IPS DF 4.7 (cell line): ENCODE measurements at regions not wholly inside any gene's neighbourhood (a gene's known extent, or its start where the extent isn't known, plus 50 kb on each side); places are given as distances from the start of the nearest gene placed in this dataset.
"Not testable (repeated sequence)": the region's sequence is repeated elsewhere in the genome, so short reads cannot be mapped to it uniquely, and the experiment has no call there.

ENCODE experiments used
- DNase-seq: peaks from one replicate; pipeline ENCODE4 v3.0.0-alpha.2; 2013; ENCODE audit warnings: low spot score; ENCODE audit errors: extremely low read depth

DNA sequence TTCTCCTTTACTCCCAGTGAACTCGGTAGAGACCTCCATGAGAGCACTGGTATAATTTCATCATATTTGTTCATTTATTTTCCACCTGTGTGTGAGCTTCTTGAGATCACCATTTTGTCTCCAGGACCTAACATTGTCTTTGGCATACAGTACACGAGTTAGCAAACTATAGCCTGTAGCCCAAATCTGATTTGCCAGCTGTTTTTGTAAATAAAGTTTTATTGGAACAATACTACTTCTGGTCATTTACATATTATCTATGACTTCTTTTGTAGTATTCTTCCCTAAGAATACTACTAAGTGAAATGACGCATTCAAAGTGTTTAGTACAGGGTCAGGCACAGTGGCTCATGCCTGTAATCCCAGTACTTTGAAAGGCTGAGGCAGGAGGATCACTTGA, 449.5 kb downstream of the PLPP3 start:
- no peak for DNase-seq

- DNase-seq, result no peak
Measured at GRCh38 chr1:56125316-56125715, 454.0 kb downstream of the PLPP3 start.

DNA sequence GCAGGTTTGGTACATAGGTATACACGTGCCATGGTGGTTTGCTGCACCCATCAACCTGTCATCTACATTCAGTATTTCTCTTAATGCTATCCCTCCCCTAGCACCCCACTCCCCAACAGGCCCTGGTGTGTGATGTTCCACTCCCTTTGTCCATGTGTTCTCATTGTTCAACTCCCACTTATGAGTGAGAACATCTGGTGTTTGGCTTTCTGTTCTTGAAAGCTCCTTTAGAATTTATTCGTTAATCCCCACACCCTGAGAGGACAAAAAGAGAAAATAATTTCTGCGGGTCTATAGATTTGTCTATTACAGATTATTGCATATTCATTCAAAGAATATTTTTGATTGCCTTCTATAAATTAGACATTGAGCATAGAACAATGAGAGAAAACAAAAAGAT, 455.5 kb downstream of the PLPP3 start:
- no peak for DNase-seq

DNA sequence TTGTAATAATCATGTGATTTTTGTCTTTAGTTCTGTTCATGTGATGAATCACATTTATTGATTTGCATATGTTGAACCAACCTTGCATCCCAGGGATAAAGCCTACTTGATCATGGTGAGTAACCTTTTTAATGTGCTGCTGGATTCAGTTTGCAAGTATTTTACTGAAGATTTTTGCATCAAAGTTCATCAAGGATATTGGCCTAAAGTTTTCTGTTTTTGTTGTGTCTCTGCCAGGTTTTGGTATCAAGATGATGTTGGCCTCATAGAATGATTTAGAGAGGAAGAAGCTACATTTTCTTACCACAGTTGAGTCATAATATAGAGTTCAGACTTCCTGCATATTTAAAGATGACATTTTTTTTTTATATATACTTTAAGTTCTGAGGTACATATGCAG, 455.9 kb downstream of the PLPP3 start:
- no peak for DNase-seq

GRCh38 chr1:56120021-56120420, 459.3 kb downstream of the PLPP3 start:
- DNase-seq, result no peak

GRCh38 chr1:56118676-56119075, 460.7 kb downstream of the PLPP3 start:
- not testable (repeated sequence) for DNase-seq

- no peak for DNase-seq
Measured at GRCh38 chr1:56115701-56116100, 463.7 kb downstream of the PLPP3 start.

- DNase-seq, result no peak
Measured at GRCh38 chr1:56113679-56114078, 465.7 kb downstream of the PLPP3 start.

- DNase-seq, result no peak
Measured at GRCh38 chr1:56107275-56107638, 472.1 kb downstream of the PLPP3 start.

DNA sequence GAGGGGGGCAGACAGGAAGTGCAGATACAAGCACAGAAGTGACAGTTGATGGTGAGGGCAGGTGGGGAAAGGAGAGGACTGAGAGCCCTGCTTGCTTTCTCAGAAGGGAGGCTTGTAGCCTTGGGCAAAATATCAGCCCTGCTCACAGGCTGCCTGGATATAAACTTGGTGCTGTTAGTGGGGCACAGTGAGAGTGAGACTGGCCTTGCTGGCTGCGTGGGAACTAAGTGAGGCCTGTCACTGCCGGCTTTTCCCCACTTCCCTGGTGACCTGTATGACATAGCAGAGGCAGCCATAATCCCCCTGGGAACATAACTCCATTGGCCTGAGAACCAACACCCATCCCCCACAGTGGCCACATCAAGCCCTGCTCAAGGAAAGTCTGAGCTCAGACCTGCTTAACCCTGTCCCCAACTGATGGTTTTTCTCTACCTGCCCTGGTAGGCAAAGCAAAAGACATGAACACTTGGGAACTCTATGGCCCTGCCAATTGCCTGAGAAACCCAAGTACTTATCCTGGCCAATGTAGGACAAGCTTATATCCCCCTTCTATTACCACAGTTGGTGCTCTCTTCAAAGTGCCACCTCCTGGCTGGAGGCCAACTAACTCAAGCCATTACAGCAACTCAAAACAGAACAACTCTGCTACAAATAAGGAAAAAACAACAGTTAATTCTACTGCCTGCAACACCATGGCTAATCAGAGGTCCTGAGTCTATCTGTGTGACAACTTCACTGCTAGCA, 472.7 kb downstream of the PLPP3 start:
- DNase-seq, result no peak

DNA sequence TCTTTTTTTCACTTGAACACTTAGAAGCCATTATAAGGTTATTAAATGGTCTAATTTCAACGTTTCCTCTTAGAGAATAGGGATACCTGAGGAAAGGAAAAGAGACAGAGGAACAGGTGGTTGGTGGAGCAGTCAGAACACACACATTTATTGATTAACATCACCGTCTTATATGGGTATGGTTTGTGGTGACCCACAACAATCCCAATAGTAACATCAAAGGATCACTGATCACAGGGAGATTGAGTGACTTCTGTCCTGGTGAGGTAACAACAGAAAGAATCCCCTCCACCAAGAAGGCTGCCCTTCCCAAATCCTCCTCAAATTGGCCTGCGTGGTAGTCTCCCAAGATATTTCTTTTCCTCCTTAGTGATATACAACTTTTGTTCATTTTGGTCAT, 474.0 kb downstream of the PLPP3 start:
- no peak for DNase-seq

- DNase-seq, result no peak
Measured at GRCh38 chr1:56099766-56100265, 479.5 kb downstream of the PLPP3 start.

DNA sequence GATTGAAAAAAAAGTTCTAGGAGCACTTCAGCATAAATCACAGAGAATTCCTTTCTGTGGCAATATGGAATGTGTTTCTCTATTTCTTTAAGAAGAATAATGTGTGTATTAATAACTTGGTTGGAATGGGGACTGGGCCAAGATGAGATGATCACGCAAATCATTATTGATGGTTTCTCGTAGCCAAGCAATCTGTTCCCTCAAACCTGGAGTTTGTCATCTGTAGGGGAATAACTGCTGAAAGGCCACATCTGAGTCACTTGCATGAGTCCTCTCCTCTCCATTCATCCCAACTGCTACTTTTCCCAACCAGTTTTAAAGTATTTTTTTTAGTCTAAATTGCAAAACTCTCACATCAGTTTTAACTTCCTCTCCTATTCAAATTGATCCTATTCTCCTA, 480.4 kb downstream of the PLPP3 start:
- DNase-seq, result no peak

DNA sequence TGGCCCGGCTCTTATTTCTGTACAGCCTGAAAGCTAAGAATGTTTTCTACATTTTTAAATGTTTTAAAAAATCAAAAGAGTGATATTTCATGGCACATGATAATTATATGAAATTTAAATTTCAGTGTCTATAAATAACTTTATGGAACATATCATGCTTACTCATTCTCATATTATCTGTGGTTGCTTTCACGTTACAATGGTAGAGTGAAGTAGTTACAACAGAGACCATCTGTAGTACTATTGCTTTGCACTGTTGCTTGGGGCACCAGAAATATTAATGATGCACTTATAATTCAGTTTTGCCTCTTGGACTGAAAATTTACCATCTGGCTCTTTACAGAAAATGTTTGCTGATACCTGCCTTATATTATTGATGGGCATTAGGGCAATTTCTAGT, 481.6 kb downstream of the PLPP3 start:
- no peak for DNase-seq

GRCh38 chr1:56095696-56096665, 483.4 kb downstream of the PLPP3 start:
- DNase-seq, result no peak

DNA sequence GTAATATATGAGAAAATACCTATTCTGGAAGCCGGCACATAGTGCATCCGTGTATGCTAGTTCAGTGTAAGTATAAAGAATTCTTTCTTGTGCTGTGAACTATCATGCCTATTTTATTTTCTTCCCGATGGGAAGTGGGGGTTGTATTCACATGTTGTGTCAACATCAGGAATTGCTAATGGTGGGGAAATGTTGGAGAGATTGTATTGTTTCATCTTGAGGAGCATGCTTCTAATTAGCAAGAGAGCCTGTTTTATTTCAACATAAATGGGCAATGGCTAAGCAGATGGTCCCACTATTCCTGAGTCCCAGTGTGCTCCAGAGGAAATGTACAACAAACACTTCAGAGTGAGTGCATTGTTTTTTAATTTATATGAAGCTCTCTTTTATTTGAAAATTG, 485.2 kb downstream of the PLPP3 start:
- DNase-seq, result no peak

DNA sequence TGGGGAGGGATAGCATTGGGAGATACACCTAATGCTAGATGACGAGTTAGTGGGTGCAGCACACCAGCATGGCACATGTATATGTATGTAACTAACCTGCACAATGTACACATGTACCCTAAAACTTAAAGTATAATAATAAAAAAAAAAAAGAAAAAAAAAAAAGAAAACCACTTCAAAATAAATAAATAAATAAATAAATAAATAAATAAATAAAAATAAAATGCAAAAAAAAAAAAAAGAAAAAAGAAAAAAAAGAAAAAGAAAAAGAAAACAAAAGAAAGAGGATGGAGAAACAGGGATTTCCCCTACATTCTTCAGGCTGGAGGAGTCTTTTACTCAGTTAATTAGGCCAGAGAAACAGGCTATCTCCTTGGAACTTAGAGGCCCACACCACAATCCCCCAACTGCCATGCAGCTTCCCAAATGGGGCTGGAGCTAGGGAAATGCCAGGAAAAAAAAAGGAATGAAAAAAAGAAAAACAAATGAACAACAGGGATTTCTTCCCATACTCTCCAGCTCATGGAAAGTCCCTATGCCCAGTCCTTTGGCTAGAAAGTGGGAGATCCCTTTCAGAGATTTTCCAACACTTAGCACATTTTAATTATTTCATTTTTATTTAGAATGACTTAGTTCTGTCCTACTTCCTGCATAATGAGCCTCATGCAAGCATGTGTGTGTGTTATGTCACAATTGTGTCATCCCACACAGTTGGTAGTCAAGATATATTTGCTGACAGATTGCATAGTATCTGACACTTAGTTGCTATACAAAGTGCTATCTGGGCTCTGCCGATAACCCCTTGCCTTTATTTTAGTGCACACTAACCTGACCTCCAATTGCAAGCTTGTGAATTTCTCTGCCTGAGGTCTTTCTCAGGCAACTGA, 486.4 kb downstream of the PLPP3 start:
- DNase-seq, result no peak

- not testable (repeated sequence) for DNase-seq
Measured at GRCh38 chr1:56089826-56090225, 489.5 kb downstream of the PLPP3 start.

- DNase-seq, result no peak
Measured at GRCh38 chr1:56084246-56084645, 495.1 kb downstream of the PLPP3 start.

GRCh38 chr1:56081736-56082135, 497.6 kb downstream of the PLPP3 start:
- DNase-seq, result no peak

- no peak for DNase-seq
Measured at GRCh38 chr1:56081173-56081572, 498.2 kb downstream of the PLPP3 start.
